ENCODE measurements at regions not wholly inside any gene's neighbourhood (a gene's known extent, or its start where the extent isn't known, plus 50 kb on each side); places are given as distances from the start of the nearest gene placed in this dataset.

DNA sequence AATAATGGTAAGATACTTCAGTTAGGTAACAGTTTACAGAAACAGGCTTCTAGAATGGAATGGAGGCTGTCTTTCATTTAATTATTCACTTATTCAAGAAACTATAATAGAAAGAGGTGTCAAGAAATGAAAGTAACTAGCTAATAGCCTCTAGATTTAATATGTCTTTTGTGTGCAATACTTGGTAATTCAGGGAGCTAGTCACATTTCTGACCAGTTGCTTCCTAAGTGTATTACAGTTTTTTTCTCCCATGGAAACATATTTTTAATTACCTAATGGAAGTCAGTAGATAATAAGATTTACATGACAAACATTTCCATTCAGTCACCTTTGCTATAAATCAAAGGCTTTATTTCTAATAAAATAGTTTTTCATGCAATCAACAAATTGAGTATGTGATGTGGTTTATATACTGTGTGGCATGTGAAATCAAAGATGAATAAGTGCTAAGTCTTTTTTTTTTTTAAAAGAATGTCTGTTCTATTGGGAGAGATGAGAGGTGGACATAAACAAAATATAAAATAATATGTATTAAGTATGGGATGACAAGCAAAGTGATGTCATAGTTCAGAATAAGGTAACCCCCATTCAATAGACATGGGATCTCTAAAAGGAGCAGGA, 985.7 kb downstream of the SQOR start:
- TF ChIP-seq TAF1 (IDR thresholded peaks at IDR 0.05; ENCODE audit: borderline replicate concordance, insufficient read depth, low read length) (no peak), SIN3A (IDR thresholded peaks at IDR 0.05; ENCODE audit: borderline replicate concordance, insufficient read depth, low read length) (no peak), POLR2AphosphoS5 (IDR thresholded peaks at IDR 0.05; ENCODE audit: low read depth, low read length) (no peak), FOXP2 (optimal IDR thresholded peaks at IDR 0.05; ENCODE audit: borderline replicate concordance, extremely low read depth, extremely low read length, insufficient read depth) (no peak)
- TF ChIP-seq, protein P1, sequence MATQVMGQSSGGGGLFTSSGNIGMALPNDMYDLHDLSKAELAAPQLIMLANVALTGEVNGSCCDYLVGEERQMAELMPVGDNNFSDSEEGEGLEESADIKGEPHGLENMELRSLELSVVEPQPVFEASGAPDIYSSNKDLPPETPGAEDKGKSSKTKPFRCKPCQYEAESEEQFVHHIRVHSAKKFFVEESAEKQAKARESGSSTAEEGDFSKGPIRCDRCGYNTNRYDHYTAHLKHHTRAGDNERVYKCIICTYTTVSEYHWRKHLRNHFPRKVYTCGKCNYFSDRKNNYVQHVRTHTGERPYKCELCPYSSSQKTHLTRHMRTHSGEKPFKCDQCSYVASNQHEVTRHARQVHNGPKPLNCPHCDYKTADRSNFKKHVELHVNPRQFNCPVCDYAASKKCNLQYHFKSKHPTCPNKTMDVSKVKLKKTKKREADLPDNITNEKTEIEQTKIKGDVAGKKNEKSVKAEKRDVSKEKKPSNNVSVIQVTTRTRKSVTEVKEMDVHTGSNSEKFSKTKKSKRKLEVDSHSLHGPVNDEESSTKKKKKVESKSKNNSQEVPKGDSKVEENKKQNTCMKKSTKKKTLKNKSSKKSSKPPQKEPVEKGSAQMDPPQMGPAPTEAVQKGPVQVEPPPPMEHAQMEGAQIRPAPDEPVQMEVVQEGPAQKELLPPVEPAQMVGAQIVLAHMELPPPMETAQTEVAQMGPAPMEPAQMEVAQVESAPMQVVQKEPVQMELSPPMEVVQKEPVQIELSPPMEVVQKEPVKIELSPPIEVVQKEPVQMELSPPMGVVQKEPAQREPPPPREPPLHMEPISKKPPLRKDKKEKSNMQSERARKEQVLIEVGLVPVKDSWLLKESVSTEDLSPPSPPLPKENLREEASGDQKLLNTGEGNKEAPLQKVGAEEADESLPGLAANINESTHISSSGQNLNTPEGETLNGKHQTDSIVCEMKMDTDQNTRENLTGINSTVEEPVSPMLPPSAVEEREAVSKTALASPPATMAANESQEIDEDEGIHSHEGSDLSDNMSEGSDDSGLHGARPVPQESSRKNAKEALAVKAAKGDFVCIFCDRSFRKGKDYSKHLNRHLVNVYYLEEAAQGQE (IDR thresholded peaks at IDR 0.05; ENCODE audit: insufficient read depth in 1 of 2, low read depth in 2 of 2, low read length in 2 of 2) = no peak

DNA sequence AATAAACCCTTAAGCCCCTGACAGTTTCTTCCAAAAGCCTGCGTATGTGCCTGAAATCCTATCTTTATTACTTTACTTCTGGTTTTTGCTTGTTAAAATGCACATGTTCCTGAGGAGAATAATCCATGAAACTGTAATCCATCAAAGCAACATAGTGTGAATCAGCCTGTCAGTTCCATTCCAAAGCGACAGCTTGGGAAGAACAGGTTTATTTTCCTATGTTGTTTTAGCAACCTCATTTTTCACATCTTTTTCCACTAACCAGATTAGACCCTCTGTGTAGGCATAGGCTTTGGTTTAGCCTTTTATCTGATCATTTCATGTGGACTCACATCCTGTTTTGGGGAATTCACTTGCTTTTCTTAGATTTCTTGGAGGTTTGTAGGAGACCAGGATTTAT, 988.0 kb downstream of the SQOR start:
- TF ChIP-seq, protein P1 (IDR thresholded peaks at IDR 0.05; ENCODE audit: insufficient read depth in 1 of 2, low read depth in 2 of 2, low read length in 2 of 2) = no peak
- TF ChIP-seq FOXP2 (optimal IDR thresholded peaks at IDR 0.05; ENCODE audit: borderline replicate concordance, extremely low read depth, extremely low read length, insufficient read depth) (no peak), TAF1 (IDR thresholded peaks at IDR 0.05; ENCODE audit: borderline replicate concordance, insufficient read depth, low read length) (no peak)

DNA sequence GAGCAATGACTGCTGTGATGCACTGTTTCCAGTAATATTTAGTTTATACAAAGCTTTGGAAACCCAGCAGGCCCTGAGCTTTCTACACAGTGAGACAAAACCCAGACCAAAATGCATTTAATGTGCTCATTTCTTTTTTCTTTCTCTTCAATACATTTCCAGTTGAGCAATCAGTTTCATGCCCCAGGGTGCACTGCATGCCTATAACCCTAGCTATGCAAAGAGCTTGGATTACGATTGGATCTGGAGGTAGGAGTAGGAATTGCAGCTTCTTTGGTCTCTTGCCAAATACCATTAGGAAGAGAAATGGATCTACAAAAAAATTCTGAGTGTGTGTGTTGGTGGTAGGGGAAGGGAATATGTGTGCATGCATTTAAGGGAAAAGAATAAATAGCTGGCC, 1001.4 kb downstream of the SQOR start:
- TF ChIP-seq, protein P1 (IDR thresholded peaks at IDR 0.05; ENCODE audit: insufficient read depth in 1 of 2, low read depth in 2 of 2, low read length in 2 of 2) = no peak
- no peak for TF ChIP-seq FOXP2 (optimal IDR thresholded peaks at IDR 0.05; ENCODE audit: borderline replicate concordance, extremely low read depth, extremely low read length, insufficient read depth)
- TF ChIP-seq TAF1 (IDR thresholded peaks at IDR 0.05; ENCODE audit: borderline replicate concordance, insufficient read depth, low read length) = no peak
- no peak for TF ChIP-seq SIN3A (IDR thresholded peaks at IDR 0.05; ENCODE audit: borderline replicate concordance, insufficient read depth, low read length)
- no peak for TF ChIP-seq POLR2AphosphoS5 (IDR thresholded peaks at IDR 0.05; ENCODE audit: low read depth, low read length)

DNA sequence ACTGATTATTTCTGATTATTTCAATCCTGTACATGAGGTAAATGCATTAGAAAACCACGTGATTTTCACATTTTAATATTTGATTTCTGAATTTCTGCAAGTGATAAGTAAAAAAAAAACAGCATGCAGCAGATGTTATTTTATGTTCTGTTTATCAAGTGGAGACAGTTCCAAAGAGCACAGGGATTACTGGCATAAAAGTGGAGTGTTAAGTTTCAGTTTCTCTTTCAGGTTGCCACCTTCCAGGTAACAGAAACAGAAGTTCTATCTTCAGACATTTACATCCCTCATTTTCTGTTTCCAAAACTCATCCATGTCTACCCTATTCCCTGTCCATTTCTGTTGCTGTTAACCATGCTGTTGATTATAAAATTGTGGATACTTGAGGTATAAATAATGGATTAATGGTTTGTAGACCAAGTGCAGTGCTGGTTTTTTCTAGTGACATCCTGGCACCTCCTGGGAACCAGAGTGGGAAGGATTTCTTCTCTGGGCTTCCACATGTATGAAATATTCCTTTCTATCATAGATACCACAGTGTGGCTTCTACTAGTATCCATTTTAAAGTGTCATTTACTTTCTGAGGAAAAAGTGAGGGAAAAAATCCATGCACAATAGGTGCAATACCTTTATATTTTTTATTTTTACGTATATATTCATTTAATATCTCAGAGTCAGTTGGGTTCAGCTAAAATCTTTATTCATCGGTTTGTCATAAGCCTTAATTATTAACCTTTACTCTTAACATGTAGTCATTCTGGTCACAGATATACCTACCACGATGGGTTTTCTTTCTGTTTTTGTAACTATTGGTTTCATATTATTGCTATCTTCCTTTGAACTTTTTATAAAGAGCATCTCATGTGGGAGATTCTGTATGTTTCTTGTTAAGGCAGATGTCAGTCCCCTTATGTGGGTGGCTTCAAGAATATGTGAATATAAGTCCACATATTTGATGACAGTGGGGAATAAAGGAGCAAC, 1010.0 kb downstream of the SQOR start:
- no peak for TF ChIP-seq POLR2AphosphoS5 (IDR thresholded peaks at IDR 0.05; ENCODE audit: low read depth, low read length)
- TF ChIP-seq, protein P1 (IDR thresholded peaks at IDR 0.05; ENCODE audit: insufficient read depth in 1 of 2, low read depth in 2 of 2, low read length in 2 of 2) = no peak
